AG04450 (cell line): ENCODE measurements at regions not wholly inside any gene's neighbourhood (a gene's known extent, or its start where the extent isn't known, plus 50 kb on each side); places are given as distances from the start of the nearest gene placed in this dataset.

ENCODE experiments used
- CTCF ChIA-PET: fragments of 300-600, 350-600 bp; formaldehyde crosslinking; extraction: SDS; loops from one replicate; lab custom pipeline; 2022; ENCODE audit warnings: antibody characterized with exemption, inconsistent platforms; lab: Charles Lee
- POLR2A ChIA-PET: fragments of 350-600 bp; formaldehyde crosslinking; extraction: SDS; loops from one replicate; lab custom pipeline; 2021; ENCODE audit warnings: antibody characterized with exemption, inconsistent platforms; lab: Yijun Ruan, JAX
- DNase-seq: peaks from one replicate; pipeline ENCODE4 v3.0.0-alpha.2; 2011; ENCODE audit warnings: low read depth, low spot score
- H3K27ac ChIP-seq: one replicate; pipeline ENCODE4 v1.5.1; 2012; ENCODE audit warnings: low read depth, low read length, control low read depth
- H3K27me3 ChIP-seq: one replicate; pipeline ENCODE4 v1.6.0; 2012; ENCODE audit warnings: low read length; ENCODE audit not compliant: control insufficient read depth, insufficient read depth
- H3K4me3 ChIP-seq: 2 replicates; pipeline ENCODE4 v1.5.1; 2011; ENCODE audit warnings: mild to moderate bottlenecking, low read depth, low read length, control low read depth
- H3K9me3 ChIP-seq: 2 replicates; pipeline ENCODE4 v1.5.1; 2012; ENCODE audit warnings: low read length; ENCODE audit not compliant: control insufficient read depth, insufficient read depth
- TF ChIP-seq, protein P1 (sequence below): IDR thresholded peaks from 2 replicates; pipeline ENCODE4 v1.5.1; 2011; ENCODE audit warnings: low read depth, low read length, control low read depth, inconsistent platforms

DNA sequence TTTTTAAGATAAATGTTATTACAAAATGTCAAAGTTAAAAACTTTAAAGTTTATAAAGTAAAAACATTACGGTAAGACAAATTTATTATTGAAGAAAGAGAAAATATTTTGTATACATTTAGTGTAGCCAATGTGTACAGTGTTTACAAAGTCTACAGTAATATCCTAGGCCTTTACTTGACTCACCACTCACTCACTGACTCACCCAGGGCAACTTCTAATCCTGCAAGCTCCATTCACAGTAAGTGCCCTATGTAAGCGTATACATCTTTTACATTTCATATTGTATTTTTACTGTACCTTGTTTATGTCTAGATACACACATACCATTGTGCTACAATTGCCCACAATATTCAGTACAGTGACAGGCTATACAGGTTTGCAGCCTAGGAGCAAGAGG is 448.2 kb downstream of the KCTD12 start:
- CTCF ChIA-PET: interaction anchor here (0.6 kb wide), 1 partner anchor 553 kb away, joined by 3 read pairs; no protein-coding TSS in a partner anchor
- peak; percentile 44 for DNase-seq

DNA sequence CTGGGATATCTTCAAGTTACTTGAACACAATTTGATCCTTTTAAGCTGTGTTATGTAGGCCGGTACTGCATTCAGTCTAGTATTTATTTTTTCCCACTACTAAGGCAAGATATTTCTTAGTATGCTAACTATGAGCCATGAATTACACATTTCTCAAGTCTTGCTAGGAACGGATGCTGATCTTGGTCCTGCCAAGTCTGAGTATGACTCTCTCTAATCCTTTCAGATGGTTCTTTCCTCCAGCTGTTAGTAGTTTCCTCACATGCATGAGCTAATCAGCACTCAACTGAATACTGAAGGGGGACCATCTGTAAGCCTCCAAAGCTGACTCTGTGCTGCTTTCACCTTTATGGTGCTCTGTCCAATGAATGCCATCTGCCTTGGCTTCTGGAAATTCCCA is 460.3 kb downstream of the KCTD12 start:
- TF ChIP-seq, protein P1, sequence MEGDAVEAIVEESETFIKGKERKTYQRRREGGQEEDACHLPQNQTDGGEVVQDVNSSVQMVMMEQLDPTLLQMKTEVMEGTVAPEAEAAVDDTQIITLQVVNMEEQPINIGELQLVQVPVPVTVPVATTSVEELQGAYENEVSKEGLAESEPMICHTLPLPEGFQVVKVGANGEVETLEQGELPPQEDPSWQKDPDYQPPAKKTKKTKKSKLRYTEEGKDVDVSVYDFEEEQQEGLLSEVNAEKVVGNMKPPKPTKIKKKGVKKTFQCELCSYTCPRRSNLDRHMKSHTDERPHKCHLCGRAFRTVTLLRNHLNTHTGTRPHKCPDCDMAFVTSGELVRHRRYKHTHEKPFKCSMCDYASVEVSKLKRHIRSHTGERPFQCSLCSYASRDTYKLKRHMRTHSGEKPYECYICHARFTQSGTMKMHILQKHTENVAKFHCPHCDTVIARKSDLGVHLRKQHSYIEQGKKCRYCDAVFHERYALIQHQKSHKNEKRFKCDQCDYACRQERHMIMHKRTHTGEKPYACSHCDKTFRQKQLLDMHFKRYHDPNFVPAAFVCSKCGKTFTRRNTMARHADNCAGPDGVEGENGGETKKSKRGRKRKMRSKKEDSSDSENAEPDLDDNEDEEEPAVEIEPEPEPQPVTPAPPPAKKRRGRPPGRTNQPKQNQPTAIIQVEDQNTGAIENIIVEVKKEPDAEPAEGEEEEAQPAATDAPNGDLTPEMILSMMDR: no peak
- Histone ChIP-seq H3K27ac (no peak overlapping the region), H3K27me3 (no peaks in the 10 kb centered on the region), H3K4me3 (no peak overlapping the region), H3K9me3 (no peaks in the 10 kb centered on the region)
- DNase-seq: peak; percentile 78
- ChIA-PET CTCF (interaction anchor here (0.6 to 1.2 kb wide), 4 partner anchors 15 to 731 kb away, joined by 3 to 5 read pairs (median 3); partner anchors contain the start of gene KCTD12), POLR2A (interaction anchor here (0.6 kb wide), 2 partner anchors 63 to 78 kb away, joined by 3 to 5 read pairs; no protein-coding TSS in a partner anchor)

More for the DNA sequence above, 448.2 kb downstream of the KCTD12 start:
- H3K27ac ChIP-seq: no peak overlapping the region
- H3K27me3 ChIP-seq: no peaks in the 10 kb centered on the region
- no peak overlapping the region for H3K4me3 ChIP-seq
- TF ChIP-seq, protein P1: no peak
- POLR2A ChIA-PET: no interaction called here
- no peaks in the 10 kb centered on the region for H3K9me3 ChIP-seq

DNA sequence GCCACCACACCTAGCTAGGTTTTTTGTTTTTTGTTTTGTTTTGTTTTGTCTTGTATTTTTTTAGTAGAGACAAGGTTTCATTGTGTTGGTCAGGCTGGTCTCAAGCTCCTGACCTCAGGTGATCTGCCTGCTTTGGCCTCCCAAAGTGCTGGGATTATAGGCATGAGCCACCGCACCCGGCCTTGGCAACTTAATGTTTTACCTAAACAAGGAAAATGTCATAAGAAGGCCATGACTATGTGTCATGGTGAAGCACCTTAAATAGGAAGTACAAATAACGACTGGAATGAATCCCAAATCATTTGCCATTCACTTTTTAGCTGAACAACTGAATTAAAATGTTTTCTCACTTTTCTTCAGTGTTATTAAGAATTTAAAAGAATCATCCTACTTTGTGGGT is 465.2 kb downstream of the KCTD12 start:
- H3K9me3 ChIP-seq: no peaks in the 10 kb centered on the region
- POLR2A ChIA-PET: no interaction called here
- H3K27me3 ChIP-seq: no peaks in the 10 kb centered on the region
- H3K27ac ChIP-seq: no peak overlapping the region
- no peak for DNase-seq
- CTCF ChIA-PET: no interaction called here
- TF ChIP-seq, protein P1: no peak
- no peak overlapping the region for H3K4me3 ChIP-seq

DNA sequence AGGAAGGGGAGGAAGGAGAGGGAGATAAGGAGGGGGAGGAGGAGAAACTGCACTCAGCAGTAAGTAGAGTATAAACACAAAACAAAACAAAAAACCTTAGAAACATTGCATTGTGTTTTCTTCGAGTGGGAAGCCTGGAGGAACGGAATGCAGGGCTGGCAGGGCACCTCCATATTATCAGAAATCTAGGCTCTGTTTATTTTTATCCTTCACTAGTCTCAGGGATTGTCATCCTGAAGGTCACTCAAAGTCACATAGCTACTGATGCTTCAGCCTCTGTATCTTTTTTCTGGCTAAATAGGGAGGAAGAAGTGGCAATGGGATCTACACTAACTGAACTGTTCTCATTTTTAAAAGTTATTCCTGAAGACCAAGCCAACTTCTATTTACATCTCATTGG is 467.8 kb downstream of the KCTD12 start:
- ChIA-PET POLR2A (no interaction called here), CTCF (interaction anchor here (0.6 kb wide), 2 partner anchors 250 to 1089 kb away, joined by 3 read pairs; no protein-coding TSS in a partner anchor)
- H3K9me3 ChIP-seq: no peaks in the 10 kb centered on the region
- no peak for DNase-seq
- no peak overlapping the region for H3K27ac ChIP-seq
- H3K27me3 ChIP-seq: no peaks in the 10 kb centered on the region
- H3K4me3 ChIP-seq: no peak overlapping the region
- TF ChIP-seq, protein P1: no peak

DNA sequence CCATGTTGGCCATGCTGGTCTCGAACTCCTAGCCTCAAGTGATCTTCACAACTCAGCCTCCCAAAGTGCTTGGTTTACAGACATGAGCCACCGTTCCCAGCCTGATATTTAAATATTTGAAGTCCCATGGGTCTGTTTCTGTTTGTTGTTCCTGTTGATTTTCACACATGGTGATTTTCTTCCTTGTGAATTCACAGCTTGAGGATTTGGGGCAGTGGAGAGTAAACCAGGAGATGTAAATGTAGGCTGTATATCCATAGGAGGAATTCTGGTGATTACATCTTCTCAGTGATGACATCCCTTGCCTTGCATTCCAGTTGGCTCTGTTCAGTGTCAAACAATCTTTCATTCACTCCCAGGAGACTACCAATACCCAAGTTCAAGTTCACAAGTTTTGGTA is 471.9 kb downstream of the KCTD12 start:
- CTCF ChIA-PET: no interaction called here

More for the DNA sequence above, 471.9 kb downstream of the KCTD12 start:
- TF ChIP-seq, protein P1: no peak
- no peak overlapping the region for H3K4me3 ChIP-seq
- POLR2A ChIA-PET: no interaction called here
- no peaks in the 10 kb centered on the region for H3K9me3 ChIP-seq
- H3K27me3 ChIP-seq: no peaks in the 10 kb centered on the region
- no peak for DNase-seq
- H3K27ac ChIP-seq: no peak overlapping the region
